ENCODE measurements at regions not wholly inside any gene's neighbourhood (a gene's known extent, or its start where the extent isn't known, plus 50 kb on each side); places are given as distances from the start of the nearest gene placed in this dataset.

GRCh38 chrX:113492895-113493294 lies 652.3 kb upstream of the AMOT start:
- no peak for TF ChIP-seq CTCF (IDR thresholded peaks at IDR 0.05)
- TF ChIP-seq POLR2A (IDR thresholded peaks at IDR 0.05) = no peak
